SK-N-SH treated with all-trans-retinoic acid at 6 μM for 48 hours (cell line): ENCODE measurements at regions not wholly inside any gene's neighbourhood (a gene's known extent, or its start where the extent isn't known, plus 50 kb on each side); places are given as distances from the start of the nearest gene placed in this dataset.

ENCODE experiments used
- ARNTL ChIP-seq: fragments of 450-650 bp; formaldehyde crosslinking; IDR thresholded peaks from 2 replicates; pipeline ENCODE4 v1.5.0; 2020; ENCODE audit warnings: low read depth, mild to moderate bottlenecking, moderate library complexity, borderline replicate concordance
- CSRNP3 ChIP-seq: fragments of 250-450 bp; sonication (Bioruptor Pico); IDR thresholded peaks from 2 replicates; pipeline ENCODE4 v1.5.1; 2021; ENCODE audit warnings: mild to moderate bottlenecking, moderate library complexity
- GLIS3 ChIP-seq: fragments of 250-450 bp; sonication (Bioruptor Pico); IDR thresholded peaks from 2 replicates; pipeline ENCODE4 v1.5.0; 2020; ENCODE audit warnings: mild to moderate bottlenecking, moderate library complexity
- ISL1 ChIP-seq: fragments of 250-450 bp; sonication (Bioruptor Pico); IDR thresholded peaks from 2 replicates; pipeline ENCODE4 v2.1.2; 2022; ENCODE audit warnings: mild to moderate bottlenecking, moderate library complexity
- PATZ1 ChIP-seq: fragments of 250-450 bp; sonication (Bioruptor Pico); IDR thresholded peaks from 2 replicates; pipeline ENCODE4 v1.8.0; 2020; ENCODE audit warnings: mild to moderate bottlenecking, moderate library complexity, borderline replicate concordance
- POU6F1 ChIP-seq: fragments of 250-450 bp; sonication (Bioruptor Pico); IDR thresholded peaks from 2 replicates; pipeline ENCODE4 v1.8.0; 2021; ENCODE audit warnings: low read depth, mild to moderate bottlenecking, moderate library complexity, borderline replicate concordance
- PPARA ChIP-seq: fragments of 250-450 bp; sonication (Bioruptor Pico); IDR thresholded peaks from 2 replicates; pipeline ENCODE4 v1.5.0; 2020; ENCODE audit warnings: mild to moderate bottlenecking, borderline replicate concordance
- TCF4 ChIP-seq: fragments of 250-450 bp; sonication (Bioruptor Pico); IDR thresholded peaks from 2 replicates; pipeline ENCODE4 v1.8.0; 2021; ENCODE audit warnings: mild to moderate bottlenecking, moderate library complexity, borderline replicate concordance
- ZFP30 ChIP-seq: fragments of 450-650 bp; formaldehyde crosslinking; IDR thresholded peaks from 2 replicates; pipeline ENCODE4 v1.5.0; 2022; ENCODE audit warnings: mild to moderate bottlenecking, moderate library complexity

DNA sequence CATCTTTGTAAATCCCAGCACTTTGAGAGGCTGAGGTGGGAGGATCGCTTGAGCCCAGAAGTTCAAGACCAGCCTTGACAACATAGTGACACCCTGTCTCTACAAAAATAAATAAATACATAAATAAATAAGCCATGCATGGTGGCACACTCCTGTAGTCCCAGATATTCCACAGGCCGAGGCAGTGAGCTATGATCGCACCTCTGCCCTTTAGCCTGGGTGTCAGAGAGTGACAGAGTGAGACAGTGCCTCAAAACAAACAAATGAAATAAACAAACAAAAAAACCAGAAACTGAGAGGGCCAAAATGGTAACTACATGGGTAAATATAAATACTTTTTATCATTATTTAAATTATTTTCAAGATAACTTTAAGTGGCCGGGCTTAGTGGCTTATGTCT, 445.4 kb downstream of the ZIC1 start:
- TF ChIP-seq PATZ1: no peak
- no peak for TF ChIP-seq PPARA (CRISPR knock-in tag)
- no peak for TF ChIP-seq POU6F1 (CRISPR knock-in tag)
- TF ChIP-seq ZFP30: no peak
- TF ChIP-seq ISL1: no peak
- TF ChIP-seq ARNTL (CRISPR knock-in tag): no peak
- TF ChIP-seq GLIS3 (CRISPR knock-in tag): no peak
- no peak for TF ChIP-seq CSRNP3 (CRISPR knock-in tag)
- TF ChIP-seq TCF4 (CRISPR knock-in tag): no peak
